Prostate gland (tissue), 2 donors: ENCODE measurements at regions not wholly inside any gene's neighbourhood (a gene's known extent, or its start where the extent isn't known, plus 50 kb on each side); places are given as distances from the start of the nearest gene placed in this dataset.

Experiments used
- DNase-seq: peaks from one replicate; pipeline ENCODE4 v3.0.0-alpha.2; 2019; ENCODE audit warnings: low spot score
- H3K27ac ChIP-seq, 2 donors: fragments of 200-600 bp; sonication (generic); 2 replicates each; pipeline ENCODE4 v1.5.1; 2017 to 2019
- H3K27me3 ChIP-seq: fragments of 200-600 bp; sonication (generic); replicated peaks from 2 replicates; pipeline ENCODE4 v1.5.1; 2019; ENCODE audit not compliant: insufficient read depth
- H3K36me3 ChIP-seq, 2 donors: fragments of 200-600 bp; sonication (generic); 1 replicate in 1 of 2; 2 replicates in 1 of 2; pipeline versions ENCODE4 v1.5.1 to v1.8.1; 2017 to 2019
- H3K4me1 ChIP-seq: fragments of 200-600 bp; sonication (generic); replicated peaks from 2 replicates; pipeline ENCODE4 v1.5.1; 2019
- H3K4me3 ChIP-seq, 2 donors: fragments of 200-600 bp; sonication (generic); 2 replicates each; pipeline ENCODE4 v1.5.1; 2017 to 2019
- H3K9me3 ChIP-seq: fragments of 200-600 bp; sonication (generic); 2 replicates; pipeline ENCODE4 v1.5.1; 2017
- POLR2A ChIP-seq: fragments of 450-650 bp; IDR thresholded peaks from one replicate; pipeline ENCODE4 v1.6.1; 2016; ENCODE audit warnings: antibody characterized with exemption, mild to moderate bottlenecking
- POLR2AphosphoS5 ChIP-seq: sonication (generic); formaldehyde crosslinking; IDR thresholded peaks from one replicate; pipeline ENCODE4 v1.6.1; 2017; ENCODE audit warnings: antibody characterized with exemption
- WGBS: methylation state at CpG from one replicate; pipeline ENCODE4 v1.1.5; 2018; 5-methylcytosine and 5-hydroxymethylcytosine counted together
- intact Hi-C: fragments of 100-400 bp; cut with DNase I; formaldehyde crosslinking; loops from one replicate; pipeline ENCODE4 v1.14.2; 2022
- TF ChIP-seq, protein P1 (sequence below), 4 experiments: fragments of 200-600 bp in 2 of 4; fragments of 450-650 bp in 2 of 4; sonication (generic) in 2 of 4; IDR thresholded peaks; 1 replicate in 3 of 4; 2 replicates in 1 of 4; pipeline ENCODE4 v1.5.1; 2016 to 2019; ENCODE audit warnings: antibody characterized with exemption in 4 of 4, mild to moderate bottlenecking in 2 of 4, moderate library complexity in 2 of 4

DNA sequence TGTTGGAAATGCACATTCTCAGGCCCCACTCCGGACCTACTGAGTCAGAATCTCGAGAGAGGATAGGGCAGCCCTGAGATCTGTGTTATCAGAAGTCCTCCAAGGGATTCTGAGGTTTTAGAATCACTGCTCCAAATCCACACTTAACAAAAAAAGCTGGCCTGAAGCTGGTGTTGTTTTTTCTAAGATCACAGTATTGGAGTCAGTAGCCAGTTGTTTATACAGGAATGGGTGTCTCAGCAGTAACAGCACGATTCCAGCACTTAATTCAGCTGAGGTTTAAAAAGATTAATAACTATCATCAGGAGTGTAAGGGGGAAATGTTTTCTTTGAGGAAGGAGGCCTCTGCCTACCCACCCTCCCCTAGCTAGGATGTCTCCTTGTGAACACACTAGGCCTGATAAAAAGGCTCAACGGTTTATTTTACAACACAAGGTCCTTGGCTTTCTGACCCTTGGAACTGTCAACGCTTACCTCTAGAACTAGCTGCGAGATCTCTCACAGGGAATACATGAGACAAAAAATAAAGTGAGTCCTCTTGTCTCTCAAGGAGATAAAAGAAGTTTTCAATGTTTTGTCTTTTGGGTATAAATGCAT, 505.4 kb downstream of the CD83 start:
- TF ChIP-seq POLR2A (no peak), POLR2AphosphoS5 (no peak)
- TF ChIP-seq, protein P1, sequence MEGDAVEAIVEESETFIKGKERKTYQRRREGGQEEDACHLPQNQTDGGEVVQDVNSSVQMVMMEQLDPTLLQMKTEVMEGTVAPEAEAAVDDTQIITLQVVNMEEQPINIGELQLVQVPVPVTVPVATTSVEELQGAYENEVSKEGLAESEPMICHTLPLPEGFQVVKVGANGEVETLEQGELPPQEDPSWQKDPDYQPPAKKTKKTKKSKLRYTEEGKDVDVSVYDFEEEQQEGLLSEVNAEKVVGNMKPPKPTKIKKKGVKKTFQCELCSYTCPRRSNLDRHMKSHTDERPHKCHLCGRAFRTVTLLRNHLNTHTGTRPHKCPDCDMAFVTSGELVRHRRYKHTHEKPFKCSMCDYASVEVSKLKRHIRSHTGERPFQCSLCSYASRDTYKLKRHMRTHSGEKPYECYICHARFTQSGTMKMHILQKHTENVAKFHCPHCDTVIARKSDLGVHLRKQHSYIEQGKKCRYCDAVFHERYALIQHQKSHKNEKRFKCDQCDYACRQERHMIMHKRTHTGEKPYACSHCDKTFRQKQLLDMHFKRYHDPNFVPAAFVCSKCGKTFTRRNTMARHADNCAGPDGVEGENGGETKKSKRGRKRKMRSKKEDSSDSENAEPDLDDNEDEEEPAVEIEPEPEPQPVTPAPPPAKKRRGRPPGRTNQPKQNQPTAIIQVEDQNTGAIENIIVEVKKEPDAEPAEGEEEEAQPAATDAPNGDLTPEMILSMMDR (IDR thresholded peaks at IDR 0.05), result no peak
- H3K27ac ChIP-seq, result peak overlapping the region in 1 of 2 donors; percentile 65
- H3K4me1 ChIP-seq, result peaks cover 7% of the 10 kb centered on the region
- intact Hi-C loops, result no loop called here
- H3K9me3 ChIP-seq, result no peaks in the 10 kb centered on the region
- 67% methylated on average over 6 of the region's 6 CpGs for WGBS
- no peaks in the 10 kb centered on the region for H3K27me3 ChIP-seq
- no peak for DNase-seq
- no peak overlapping the region for H3K4me3 ChIP-seq
- H3K36me3 ChIP-seq, result no peaks in the 10 kb centered on the region

DNA sequence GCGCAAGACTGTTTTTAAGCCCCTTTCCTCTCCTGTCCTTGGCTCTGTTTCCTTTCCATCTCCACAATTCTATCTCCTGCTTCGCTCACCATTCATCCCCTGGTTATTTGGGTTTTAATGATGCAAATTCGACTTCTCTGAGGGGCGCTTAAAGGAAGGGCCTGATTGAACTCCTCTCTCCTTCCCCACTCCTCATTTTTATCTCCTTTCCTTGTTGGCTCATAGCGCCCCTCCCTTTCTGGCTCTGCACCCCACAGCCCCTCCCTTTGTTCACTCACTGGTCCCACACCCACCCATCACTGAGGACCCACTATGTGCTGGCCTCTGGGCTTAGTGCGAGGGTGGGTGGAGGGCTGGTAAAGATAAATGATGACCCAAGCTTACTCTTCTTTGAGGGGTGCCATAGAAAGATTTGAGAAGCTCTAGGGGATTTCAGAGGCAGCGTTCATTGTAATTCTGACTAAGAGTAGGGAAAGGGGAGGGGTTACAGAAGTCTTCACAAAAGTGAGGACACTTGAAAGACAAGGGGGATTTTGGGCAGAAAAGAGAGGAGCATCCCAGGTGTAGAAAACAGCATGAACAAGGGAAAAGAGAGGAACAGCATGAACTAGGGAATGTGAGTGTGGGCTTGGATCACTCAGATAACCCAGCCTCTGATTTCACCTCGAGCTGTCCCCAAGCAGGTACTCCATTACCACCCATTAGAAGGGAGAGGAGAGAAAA, 507.8 kb downstream of the CD83 start:
- H3K36me3 ChIP-seq, result no peaks in the 10 kb centered on the region
- no peaks in the 10 kb centered on the region for H3K9me3 ChIP-seq
- intact Hi-C loops, result no loop called here
- H3K27ac ChIP-seq, result no peak overlapping the region
- DNase-seq, result no peak
- WGBS, result 92% methylated on average over 8 of the region's 8 CpGs
- H3K4me1 ChIP-seq, result peaks cover 7% of the 10 kb centered on the region
- no peak for TF ChIP-seq POLR2A
- TF ChIP-seq POLR2AphosphoS5, result no peak
- TF ChIP-seq, protein P1 (IDR thresholded peaks at IDR 0.05), result no peak
- no peaks in the 10 kb centered on the region for H3K27me3 ChIP-seq
- no peak overlapping the region for H3K4me3 ChIP-seq

DNA sequence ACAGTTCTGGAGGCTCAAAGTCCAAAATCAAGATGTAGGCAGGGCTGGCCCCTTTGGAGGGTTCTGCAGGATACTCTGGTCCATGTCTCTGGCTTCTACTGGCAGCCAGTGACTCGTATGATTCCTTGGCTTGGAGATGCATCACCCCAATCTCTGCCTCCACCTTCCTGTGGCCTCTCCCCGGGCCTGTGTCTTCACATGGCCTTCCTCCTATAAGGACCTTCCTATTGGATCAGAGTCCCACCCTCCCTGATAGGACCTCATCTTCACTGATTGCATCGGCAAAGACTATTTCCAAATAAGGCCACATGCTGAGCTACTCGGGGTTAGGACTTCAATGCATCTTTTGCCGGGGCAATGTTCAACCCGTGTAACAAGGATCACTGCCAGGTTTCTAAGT, 509.0 kb downstream of the CD83 start:
- H3K9me3 ChIP-seq, result no peaks in the 10 kb centered on the region
- H3K36me3 ChIP-seq, result no peaks in the 10 kb centered on the region
- H3K4me1 ChIP-seq, result peaks cover 3% of the 10 kb centered on the region
- H3K27ac ChIP-seq, result no peak overlapping the region
- H3K27me3 ChIP-seq, result no peaks in the 10 kb centered on the region
- no peak for DNase-seq
- 90% methylated on average over 6 of the region's 6 CpGs for WGBS
- intact Hi-C loops, result no loop called here
- no peak overlapping the region for H3K4me3 ChIP-seq
- TF ChIP-seq, protein P1 (IDR thresholded peaks at IDR 0.05), result no peak
- no peak for TF ChIP-seq POLR2A
- no peak for TF ChIP-seq POLR2AphosphoS5

DNA sequence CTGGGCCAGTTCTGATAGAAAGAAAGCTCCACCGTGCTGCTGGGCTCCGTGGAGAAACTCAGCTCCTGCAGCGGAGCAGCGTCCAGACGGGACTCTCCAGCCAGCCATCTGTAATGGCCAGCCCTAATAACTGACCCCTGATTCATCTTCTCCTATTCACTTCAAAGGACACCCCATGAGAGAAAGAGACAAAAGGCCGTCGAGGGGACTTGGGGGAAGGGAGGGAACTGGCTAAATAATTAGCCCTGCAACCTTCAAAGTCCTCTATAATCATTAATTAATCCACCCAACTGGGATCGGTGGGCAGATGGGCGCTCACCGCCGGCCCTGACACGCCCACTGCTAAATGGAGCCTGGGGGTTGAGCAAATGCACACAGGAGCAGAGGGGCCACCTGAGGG, 512.4 kb downstream of the CD83 start:
- DNase-seq, result no peak
- H3K36me3 ChIP-seq, result no peaks in the 10 kb centered on the region
- TF ChIP-seq POLR2A (no peak), POLR2AphosphoS5 (no peak)
- TF ChIP-seq, protein P1 (IDR thresholded peaks at IDR 0.05), result no peak
- H3K9me3 ChIP-seq, result no peaks in the 10 kb centered on the region
- no peak overlapping the region for H3K27ac ChIP-seq
- no peak overlapping the region for H3K4me3 ChIP-seq
- H3K27me3 ChIP-seq, result no peaks in the 10 kb centered on the region
- 67% methylated on average over 12 of the region's 12 CpGs for WGBS
- intact Hi-C loops, result no loop called here
- H3K4me1 ChIP-seq, result no peaks in the 10 kb centered on the region

DNA sequence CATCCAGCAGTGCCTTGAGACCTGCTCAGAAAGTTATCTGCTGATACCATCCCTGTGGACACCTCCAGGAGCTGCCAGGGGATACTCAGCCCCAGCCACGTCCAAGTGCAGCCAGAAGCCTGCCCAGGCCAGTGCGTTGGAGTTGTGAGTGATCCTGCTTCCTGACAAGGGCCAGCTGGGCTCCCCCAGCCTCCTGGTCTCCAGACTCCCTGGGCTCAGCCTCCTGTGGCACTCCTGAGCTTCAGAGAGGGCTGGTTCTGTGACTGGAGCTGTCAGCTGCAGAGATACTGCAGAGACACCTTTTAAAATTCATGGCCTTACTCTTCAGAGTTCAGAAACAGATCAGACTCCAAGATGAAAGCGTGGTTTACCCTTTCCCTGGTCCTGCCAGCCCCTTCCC, 515.9 kb downstream of the CD83 start:
- intact Hi-C loops, result no loop called here
- WGBS, result 77% methylated on average over 3 of the region's 3 CpGs
- TF ChIP-seq POLR2AphosphoS5 (no peak), POLR2A (no peak)
- TF ChIP-seq, protein P1 (IDR thresholded peaks at IDR 0.05), result no peak

More for the DNA sequence above, 515.9 kb downstream of the CD83 start:
- Histone ChIP-seq H3K27me3 (no peaks in the 10 kb centered on the region), H3K9me3 (no peaks in the 10 kb centered on the region), H3K4me1 (no peaks in the 10 kb centered on the region), H3K36me3 (no peaks in the 10 kb centered on the region), H3K27ac (no peak overlapping the region), H3K4me3 (no peak overlapping the region)
- no peak for DNase-seq
